H9 (cell line): ENCODE measurements at regions not wholly inside any gene's neighbourhood (a gene's known extent, or its start where the extent isn't known, plus 50 kb on each side); places are given as distances from the start of the nearest gene placed in this dataset.

Experiments
- DNase-seq: peaks from one replicate; pipeline ENCODE4 v3.0.0-alpha.2; 2017
- H2AFZ ChIP-seq: one replicate; pipeline ENCODE4 v1.6.1; 2013; ENCODE audit warnings: mild to moderate bottlenecking, low read length, control low read depth, moderate library complexity
- H2AK5ac ChIP-seq: 2 replicates; pipeline ENCODE4 v1.6.1; 2013; ENCODE audit warnings: low read length, control low read depth, mixed read lengths; ENCODE audit not compliant: insufficient read length
- H2BK120ac ChIP-seq: one replicate; pipeline ENCODE4 v1.6.1; 2013; ENCODE audit warnings: low read depth, mild to moderate bottlenecking, low read length, control low read depth, inconsistent platforms; ENCODE audit not compliant: poor library complexity, severe bottlenecking
- H2BK12ac ChIP-seq: 2 replicates; pipeline ENCODE4 v1.6.1; 2013; ENCODE audit warnings: low read length, control low read depth, mixed read lengths, low read depth; ENCODE audit not compliant: insufficient read length
- H2BK15ac ChIP-seq: 2 replicates; pipeline ENCODE4 v1.6.1; 2013; ENCODE audit warnings: low read depth, low read length, control low read depth
- H2BK20ac ChIP-seq: one replicate; pipeline ENCODE4 v1.6.1; 2013; ENCODE audit warnings: low read depth, mild to moderate bottlenecking, low read length, control low read depth, inconsistent platforms; ENCODE audit not compliant: poor library complexity, severe bottlenecking
- H2BK5ac ChIP-seq: 2 replicates; pipeline ENCODE4 v1.6.1; 2013; ENCODE audit warnings: low read length, control low read depth, mixed read lengths; ENCODE audit not compliant: insufficient read length
- H3K14ac ChIP-seq: 2 replicates; pipeline ENCODE4 v1.6.1; 2013; ENCODE audit warnings: low read length, control low read depth; ENCODE audit not compliant: insufficient read depth
- H3K18ac ChIP-seq: 2 replicates; pipeline ENCODE4 v1.6.1; 2013; ENCODE audit warnings: low read depth, mild to moderate bottlenecking, mixed read lengths, low read length, control low read depth; ENCODE audit not compliant: insufficient read length
- H3K23ac ChIP-seq: 2 replicates; pipeline ENCODE4 v1.6.1; 2013; ENCODE audit warnings: low read length, control low read depth, mixed read lengths, low read depth; ENCODE audit not compliant: insufficient read length
- H3K23me2 ChIP-seq: 2 replicates; pipeline ENCODE4 v1.6.1; 2013; ENCODE audit warnings: low read depth, mild to moderate bottlenecking, mixed read lengths, low read length, control low read depth; ENCODE audit not compliant: insufficient read length, poor library complexity, severe bottlenecking
- H3K27ac ChIP-seq: 2 replicates; pipeline ENCODE4 v1.5.1; 2013; ENCODE audit warnings: low read length, control low read depth, mixed read lengths, low read depth; ENCODE audit not compliant: insufficient read length
- H3K27me3 ChIP-seq: 2 replicates; pipeline ENCODE4 v1.6.1; 2013; ENCODE audit warnings: low read length, control low read depth, inconsistent platforms; ENCODE audit not compliant: insufficient read depth
- H3K4ac ChIP-seq: 2 replicates; pipeline ENCODE4 v1.6.1; 2013; ENCODE audit warnings: low read depth, mild to moderate bottlenecking, control low read depth, inconsistent platforms, low read length, moderate library complexity
- H3K4me1 ChIP-seq: 2 replicates; pipeline ENCODE4 v1.6.1; 2013; ENCODE audit warnings: low read length, control low read depth, inconsistent platforms; ENCODE audit not compliant: insufficient read depth
- H3K4me2 ChIP-seq: 2 replicates; pipeline ENCODE4 v1.6.1; 2013; ENCODE audit warnings: low read length, control low read depth, mixed read lengths; ENCODE audit not compliant: insufficient read length, insufficient read depth
- H3K56ac ChIP-seq: 2 replicates; pipeline ENCODE4 v1.6.1; 2013; ENCODE audit warnings: low read depth, mild to moderate bottlenecking, mixed read lengths, low read length, control low read depth; ENCODE audit not compliant: insufficient read length
- H3K79me1 ChIP-seq: 2 replicates; pipeline ENCODE4 v1.6.1; 2013; ENCODE audit warnings: low read depth, mild to moderate bottlenecking, moderate library complexity, low read length, control low read depth, inconsistent platforms; ENCODE audit not compliant: insufficient read depth, poor library complexity, severe bottlenecking
- H3K79me2 ChIP-seq: 2 replicates; pipeline ENCODE4 v1.6.1; 2013; ENCODE audit warnings: low read length, control low read depth, inconsistent platforms; ENCODE audit not compliant: insufficient read depth
- H3K9ac ChIP-seq: 2 replicates; pipeline ENCODE4 v1.6.1; 2013; ENCODE audit warnings: low read length, control low read depth, mixed read lengths; ENCODE audit not compliant: insufficient read length; ENCODE audit errors: extremely low read depth
- H3K9me3 ChIP-seq: one replicate; pipeline ENCODE4 v1.6.1; 2013; ENCODE audit warnings: low read depth, low read length, inconsistent platforms; ENCODE audit not compliant: control insufficient read depth
- H3T11ph ChIP-seq: one replicate; pipeline ENCODE4 v1.6.1; 2013; ENCODE audit warnings: mild to moderate bottlenecking, low read length, control low read depth, inconsistent platforms
- H4K20me1 ChIP-seq: one replicate; pipeline ENCODE4 v1.6.1; 2013; ENCODE audit not compliant: control insufficient read depth, insufficient read length, insufficient read depth
- H4K5ac ChIP-seq: 2 replicates; pipeline ENCODE4 v1.6.1; 2013; ENCODE audit warnings: low read depth, mild to moderate bottlenecking, mixed read lengths, low read length, control low read depth; ENCODE audit not compliant: insufficient read length
- H4K8ac ChIP-seq: replicated peaks from 2 replicates; pipeline ENCODE4 v1.6.1; 2013; ENCODE audit warnings: low read length, control low read depth, mixed read lengths, low read depth; ENCODE audit not compliant: insufficient read length
- H4K91ac ChIP-seq: 2 replicates; pipeline ENCODE4 v1.6.1; 2013; ENCODE audit warnings: low read depth, mild to moderate bottlenecking, moderate library complexity, mixed read lengths, low read length, control low read depth; ENCODE audit not compliant: insufficient read length
- H3K27ac Mint-ChIP-seq, 3 experiments: 2 replicates in 2 of 3; 3 replicates in 1 of 3; pipeline ENCODE4 v1.8.0; 2020 to 2021; ENCODE audit warnings: mixed read lengths in 3 of 3, mild to moderate bottlenecking in 1 of 3, moderate library complexity in 1 of 3
- H3K27me3 Mint-ChIP-seq: 2 replicates; pipeline ENCODE4 v1.8.0; 2021; ENCODE audit warnings: low read depth, mild to moderate bottlenecking, moderate library complexity, mixed read lengths
- H3K36me3 Mint-ChIP-seq, 3 experiments: 2 replicates in 2 of 3; 3 replicates in 1 of 3; pipeline ENCODE4 v1.8.0; 2020 to 2021; ENCODE audit warnings: low read depth in 3 of 3, mixed read lengths in 3 of 3; ENCODE audit not compliant: insufficient read depth in 1 of 3
- H3K4me1 Mint-ChIP-seq, 2 experiments: 2 replicates each; pipeline ENCODE4 v1.8.0; 2020; ENCODE audit warnings: mixed read lengths in 2 of 2
- H3K4me3 Mint-ChIP-seq, 2 experiments: 2 replicates in 1 of 2; 3 replicates in 1 of 2; pipeline ENCODE4 v1.8.0; 2020 to 2021; ENCODE audit warnings: mild to moderate bottlenecking in 2 of 2, mixed read lengths in 2 of 2, moderate library complexity in 1 of 2
- H3K9me3 Mint-ChIP-seq, 2 experiments: 2 replicates in 1 of 2; 3 replicates in 1 of 2; pipeline ENCODE4 v1.8.0; 2020; ENCODE audit warnings: mild to moderate bottlenecking in 2 of 2, mixed read lengths in 2 of 2, moderate library complexity in 1 of 2
- CTCF ChIP-seq: fragments of 200-600 bp; sonication (generic); conservative IDR thresholded peaks from 3 replicates; pipeline ENCODE4 v1.8.0; 2021; ENCODE audit warnings: antibody characterized with exemption, mild to moderate bottlenecking
- WGBS: extraction: QIAGEN DNeasy Blood & Tissue Kit; methylation state at CpG from one replicate; pipeline ENCODE4 v1.1.7; 2013; ENCODE audit warnings: missing lambda C conversion rate, low lambda C conversion rate, mixed read lengths; ENCODE audit not compliant: insufficient read length; ENCODE audit errors: extremely low coverage; 5-methylcytosine and 5-hydroxymethylcytosine counted together

GRCh38 chr4:111596491-111596890, 548.8 kb upstream of the FAM241A start:
- H3K4me1 ChIP-seq: no peaks in the 10 kb centered on the region
- no peak overlapping the region for H3K4me2 ChIP-seq
- TF ChIP-seq CTCF: no peak
- no CpG with 5 or more reads among the region's 4 CpGs for WGBS
- H3K79me2 ChIP-seq: no peaks in the 10 kb centered on the region
- H2BK5ac ChIP-seq: no peak overlapping the region
- no peak overlapping the region for H3K27ac ChIP-seq
- H3T11ph ChIP-seq: no peak overlapping the region
- no peak overlapping the region for H3K56ac ChIP-seq
- H3K23me2 ChIP-seq: no peaks in the 10 kb centered on the region
- H2AK5ac ChIP-seq: no peak overlapping the region
- H4K91ac ChIP-seq: no peak overlapping the region
- no peak overlapping the region for H3K4ac ChIP-seq
- H3K4me1 Mint-ChIP-seq: peaks cover 0 to 5% of the 10 kb centered on the region in 2 experiments; a peak in 1 of 4 replicates
- H3K4me3 Mint-ChIP-seq: no peak overlapping the region
- no peak overlapping the region for H2AFZ ChIP-seq
- H4K20me1 ChIP-seq: no peaks in the 10 kb centered on the region
- H4K8ac ChIP-seq: no peak overlapping the region
- no peak for DNase-seq
- no peaks in the 10 kb centered on the region for H3K79me1 ChIP-seq
- H3K27me3 Mint-ChIP-seq: no peaks in the 10 kb centered on the region
- no peak overlapping the region for H4K5ac ChIP-seq
- H2BK20ac ChIP-seq: no peak overlapping the region
- H2BK12ac ChIP-seq: no peak overlapping the region
- H3K9ac ChIP-seq: no peak overlapping the region
- no peaks in the 10 kb centered on the region; a peak in 1 of 7 replicates for H3K36me3 Mint-ChIP-seq
- no peak overlapping the region for H2BK15ac ChIP-seq
- H3K27me3 ChIP-seq: no peaks in the 10 kb centered on the region
- no peaks in the 10 kb centered on the region for H3K9me3 ChIP-seq
- H3K27ac Mint-ChIP-seq: no peak overlapping the region
- H3K18ac ChIP-seq: no peak overlapping the region
- no peak overlapping the region for H3K14ac ChIP-seq
- no peak overlapping the region for H2BK120ac ChIP-seq
- H3K9me3 Mint-ChIP-seq: no peaks in the 10 kb centered on the region
- no peak overlapping the region for H3K23ac ChIP-seq
